NCI-H187 treated with DMSO at 0.1 percent for 48 hours (cell line): ENCODE measurements at regions not wholly inside any gene's neighbourhood (a gene's known extent, or its start where the extent isn't known, plus 50 kb on each side); places are given as distances from the start of the nearest gene placed in this dataset.
"Not testable (repeated sequence)": the region's sequence is repeated elsewhere in the genome, so short reads cannot be mapped to it uniquely, and the experiment has no call there.

Experiments
- DNase-seq: peaks from one replicate; lab custom pipeline; 2025; lab: John Stamatoyannopoulos, UW

DNA sequence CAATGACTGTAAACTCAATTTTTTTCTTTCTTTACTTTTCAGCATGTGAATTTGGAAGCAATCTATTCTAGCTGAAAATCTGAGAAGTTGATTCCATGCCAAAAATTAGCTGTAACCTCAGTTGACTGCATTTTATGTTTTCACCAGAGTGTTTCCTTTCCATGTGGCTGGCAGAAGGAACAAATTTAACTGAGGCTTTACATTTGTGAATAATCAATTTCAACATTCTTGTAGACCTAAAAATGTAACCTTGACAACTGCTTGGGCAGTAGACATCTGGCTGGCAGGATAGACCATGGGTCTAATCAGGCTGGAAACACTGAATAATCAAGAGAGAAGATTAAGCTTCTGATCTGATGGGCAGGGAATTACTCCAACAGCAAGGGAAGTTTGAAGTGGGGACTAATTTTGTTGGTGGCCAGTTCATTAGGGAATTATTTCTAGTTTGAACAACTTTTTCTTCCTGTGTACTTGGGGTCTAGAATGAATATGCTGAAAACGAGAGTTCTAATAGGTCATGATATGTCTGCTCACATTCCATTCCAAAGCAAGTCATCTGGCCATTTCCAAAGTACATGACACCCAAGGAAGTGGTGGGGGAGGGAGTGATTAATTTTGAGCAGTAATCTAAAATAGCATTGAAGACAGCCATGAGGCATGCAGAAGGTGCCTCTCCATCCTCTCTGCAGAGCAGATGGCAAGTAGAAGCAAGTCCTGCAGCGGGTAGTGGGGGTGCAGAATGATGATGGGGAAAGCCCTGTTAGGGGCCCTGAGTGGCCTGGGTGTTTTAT, 68.2 kb downstream of the ATP23 start:
- DNase-seq = no peak

DNA sequence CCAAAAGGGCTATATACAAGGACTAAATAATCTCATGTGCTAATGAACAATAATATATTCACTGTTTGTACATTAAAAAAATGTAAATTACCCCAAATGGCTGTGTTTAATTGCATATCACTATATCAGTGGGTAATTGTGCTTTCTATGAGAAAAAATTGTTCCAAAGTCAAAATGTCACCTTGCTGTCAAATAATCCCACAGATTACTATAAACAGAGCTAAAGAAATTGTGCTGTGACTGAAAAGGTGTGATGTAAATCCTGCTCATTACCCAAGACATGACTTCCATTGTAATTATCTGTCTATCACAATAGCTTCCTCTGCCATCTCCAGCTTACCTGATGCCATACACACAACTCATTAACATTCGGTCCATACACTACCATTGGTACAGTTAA, 70.3 kb downstream of the ATP23 start:
- no peak for DNase-seq

DNA sequence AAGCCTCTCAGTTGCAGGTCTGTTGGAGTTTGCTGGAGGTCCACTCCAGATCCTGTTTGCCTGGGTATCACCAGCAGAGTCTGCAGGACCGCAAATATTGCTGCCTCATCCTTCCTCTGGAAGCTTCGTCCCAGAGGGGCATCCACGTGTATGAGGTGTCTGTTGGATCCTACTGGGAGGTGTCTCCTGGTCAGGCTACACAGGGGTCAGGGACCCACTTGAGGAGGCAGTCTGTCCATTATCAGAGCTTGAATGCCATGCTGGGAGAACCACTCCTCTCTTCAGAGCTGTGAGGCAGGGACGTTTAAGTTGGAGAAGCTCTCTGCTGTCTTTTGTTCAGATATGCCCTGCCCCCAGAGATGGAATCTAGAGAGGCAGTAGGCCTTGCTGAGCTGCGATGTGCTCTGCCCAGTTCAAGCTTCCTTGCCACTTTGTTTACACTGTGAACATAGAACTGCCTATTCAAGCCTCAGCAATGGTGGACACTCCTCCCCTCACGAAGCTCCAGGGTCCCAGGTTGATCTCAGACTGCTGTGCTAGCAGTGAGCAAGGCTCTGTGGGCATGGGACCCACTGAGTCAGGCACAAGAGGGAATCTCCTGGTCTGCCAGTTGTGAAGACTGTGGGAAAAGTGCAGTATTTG, 81.1 kb downstream of the ATP23 start:
- not testable (repeated sequence) for DNase-seq

DNA sequence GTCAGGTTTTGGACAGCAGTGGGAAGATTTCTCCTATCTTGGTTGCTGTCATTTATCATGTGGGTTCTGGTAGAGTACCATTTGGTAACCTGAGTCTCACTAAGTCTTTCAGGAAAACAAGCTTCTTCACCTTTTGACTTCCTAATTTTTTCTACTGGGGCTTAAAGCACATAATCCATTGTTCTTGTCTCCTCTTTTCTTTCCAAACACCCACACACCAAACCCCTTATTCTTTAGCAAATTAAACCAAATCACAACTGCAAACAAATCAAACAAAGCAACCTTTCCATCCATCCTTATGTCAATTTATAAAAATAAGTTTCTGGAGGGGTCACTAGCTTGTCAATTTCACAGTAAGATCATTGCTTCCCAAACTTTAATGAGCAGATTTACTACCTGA, 84.1 kb downstream of the ATP23 start:
- no peak for DNase-seq

DNA sequence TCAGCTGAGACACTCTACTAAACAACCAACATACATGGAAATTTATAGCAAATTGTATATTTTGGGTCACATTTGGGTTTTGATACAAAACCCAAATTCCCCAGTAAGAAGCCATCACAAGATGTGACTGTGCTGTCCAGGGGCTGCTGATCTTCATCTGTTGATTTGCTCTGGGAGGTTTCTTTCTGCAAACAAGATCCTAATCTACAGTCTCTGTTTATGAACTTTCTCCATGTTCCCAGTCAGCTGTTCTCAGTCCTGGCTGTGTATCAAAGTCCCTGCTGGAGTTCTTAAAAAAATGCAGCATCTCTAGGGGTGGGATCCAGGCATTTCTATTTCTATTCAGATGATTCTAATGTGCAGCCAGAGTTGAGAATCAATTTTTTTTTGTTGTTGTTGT, 85.1 kb downstream of the ATP23 start:
- DNase-seq = no peak

DNA sequence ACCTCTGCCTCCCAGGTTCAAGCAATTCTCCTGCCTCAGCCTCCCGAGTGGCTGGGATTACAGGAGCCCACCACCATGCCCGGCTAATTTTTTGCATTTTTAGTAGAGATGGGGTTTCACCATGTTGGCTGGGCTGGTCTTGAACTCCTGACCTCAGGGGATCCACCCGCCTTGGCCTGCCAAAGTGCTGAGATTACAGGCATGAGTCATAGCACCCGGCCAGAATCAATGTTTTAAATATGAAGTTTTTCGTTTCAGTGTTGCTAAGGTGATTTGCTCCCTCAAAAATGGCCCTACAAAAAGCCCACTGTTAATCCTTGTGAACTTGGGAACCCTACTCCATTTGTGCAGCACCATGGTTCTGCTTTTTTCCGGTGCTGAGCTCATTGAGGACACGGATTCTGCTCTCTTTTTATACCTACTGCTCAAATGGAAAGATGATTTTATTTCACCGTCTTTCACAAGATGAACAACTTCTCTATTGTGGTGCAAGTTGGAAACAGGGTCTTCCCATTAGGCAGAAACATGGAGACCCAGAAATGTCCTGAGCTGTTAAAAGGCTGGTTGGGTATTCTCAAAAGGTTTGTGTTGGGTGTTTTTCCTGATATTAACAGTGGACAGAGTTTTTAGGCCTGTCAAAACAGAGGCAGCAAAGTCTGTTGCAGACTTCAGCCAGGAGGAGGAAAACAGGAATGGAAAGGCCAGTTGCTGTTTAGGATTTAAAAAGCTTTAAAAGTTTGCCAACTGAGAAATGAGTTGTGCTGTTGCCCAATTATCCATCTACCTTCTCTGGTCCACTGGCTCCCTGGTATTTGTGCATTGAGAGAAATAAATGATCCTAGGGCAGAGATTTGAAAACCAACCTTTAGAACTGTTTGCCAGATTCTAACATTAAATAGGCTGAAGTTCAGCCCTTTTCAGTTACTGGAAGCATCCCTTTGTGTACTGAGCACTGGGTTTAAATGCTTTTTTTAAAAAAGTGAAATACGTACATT, 85.8 kb downstream of the ATP23 start:
- DNase-seq = no peak

DNA sequence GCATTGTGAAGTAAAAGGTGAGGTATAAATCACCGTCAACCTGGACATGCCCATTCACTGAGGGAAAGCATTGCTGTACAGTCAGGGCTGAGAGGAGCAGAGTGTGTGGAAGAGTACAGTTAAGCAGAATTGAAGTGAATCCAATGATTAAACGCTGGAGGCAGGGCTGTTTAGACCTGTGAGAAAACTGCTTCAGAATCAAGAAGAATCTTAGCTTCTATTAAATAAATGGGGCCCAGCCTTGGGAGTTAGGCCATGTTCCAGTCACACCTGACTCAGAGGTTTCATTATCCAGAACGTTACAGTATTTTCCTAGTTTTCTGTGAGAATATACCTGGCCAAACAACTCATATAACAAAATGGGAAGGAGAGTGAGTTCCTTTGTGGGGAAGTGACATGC, 86.9 kb downstream of the ATP23 start:
- DNase-seq = no peak

DNA sequence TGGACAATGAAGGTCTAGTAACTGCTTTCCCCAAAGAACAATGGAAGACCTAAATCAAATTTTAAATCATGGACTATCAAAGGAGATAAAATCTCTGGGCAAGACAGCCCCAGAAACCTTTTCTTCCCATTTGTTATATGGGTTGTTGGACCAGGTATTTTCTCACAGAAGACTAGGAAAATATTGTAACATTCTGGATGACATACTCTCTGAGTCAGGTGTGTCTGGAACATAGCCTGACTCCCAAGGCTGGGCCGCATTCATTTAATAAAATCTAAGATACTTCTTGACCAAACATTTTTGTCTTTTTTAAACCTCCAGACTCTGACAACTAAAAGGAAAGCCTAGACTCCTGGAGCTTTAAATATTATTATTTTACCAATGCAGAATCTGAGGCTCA, 87.9 kb downstream of the ATP23 start:
- DNase-seq = no peak

DNA sequence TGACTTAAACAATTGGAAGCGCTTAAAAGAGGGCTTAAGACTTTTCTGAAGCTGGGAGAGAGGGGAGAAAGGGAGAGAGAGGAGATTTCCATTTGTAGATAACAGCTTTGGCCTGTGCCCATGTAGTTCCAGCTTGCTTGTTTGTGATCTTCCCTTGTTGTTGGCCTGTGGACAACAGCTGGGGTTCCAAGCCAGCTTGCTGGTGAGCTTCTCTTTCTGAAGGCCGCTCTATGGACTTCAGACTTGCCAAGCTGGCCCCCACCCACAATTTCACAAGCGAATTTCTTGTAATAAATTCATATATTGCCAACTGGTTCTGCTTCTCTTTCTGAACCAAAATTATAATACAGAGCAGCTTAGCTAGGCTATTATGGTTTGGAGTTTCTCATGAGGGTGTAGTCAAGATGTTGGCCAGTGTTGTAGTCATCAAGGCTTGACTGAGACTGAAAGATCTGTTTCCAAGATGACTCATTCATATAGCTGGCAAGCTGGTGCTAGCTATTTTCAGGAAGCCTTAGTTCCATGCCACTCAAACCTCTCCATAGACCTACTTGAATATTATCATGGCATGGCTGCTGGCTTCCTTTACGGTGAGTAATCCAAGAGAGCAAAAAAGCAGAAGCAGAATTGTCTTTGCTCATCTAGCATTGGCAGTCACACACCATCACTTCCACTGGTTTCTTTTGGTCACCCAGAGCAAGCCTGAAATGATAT, 89.4 kb downstream of the ATP23 start:
- DNase-seq = no peak

DNA sequence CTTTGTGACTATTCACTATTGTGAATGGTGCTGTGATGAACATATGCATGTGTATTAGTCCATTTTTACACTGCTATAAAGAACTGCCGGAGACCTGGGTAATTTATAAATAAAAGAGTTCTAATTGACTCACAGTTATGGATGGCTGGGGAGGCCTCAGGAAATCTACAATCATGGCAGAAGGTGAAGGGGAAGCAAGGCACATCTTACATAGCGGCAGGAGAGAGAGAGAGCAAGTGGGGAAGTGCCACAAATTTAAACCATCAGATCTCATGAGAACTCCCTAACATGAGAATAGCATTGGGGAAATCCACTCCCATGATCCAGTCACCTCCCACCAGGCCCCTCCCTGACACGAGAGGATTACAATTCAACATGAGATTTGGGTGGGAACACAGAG, 90.8 kb downstream of the ATP23 start:
- DNase-seq = no peak

DNA sequence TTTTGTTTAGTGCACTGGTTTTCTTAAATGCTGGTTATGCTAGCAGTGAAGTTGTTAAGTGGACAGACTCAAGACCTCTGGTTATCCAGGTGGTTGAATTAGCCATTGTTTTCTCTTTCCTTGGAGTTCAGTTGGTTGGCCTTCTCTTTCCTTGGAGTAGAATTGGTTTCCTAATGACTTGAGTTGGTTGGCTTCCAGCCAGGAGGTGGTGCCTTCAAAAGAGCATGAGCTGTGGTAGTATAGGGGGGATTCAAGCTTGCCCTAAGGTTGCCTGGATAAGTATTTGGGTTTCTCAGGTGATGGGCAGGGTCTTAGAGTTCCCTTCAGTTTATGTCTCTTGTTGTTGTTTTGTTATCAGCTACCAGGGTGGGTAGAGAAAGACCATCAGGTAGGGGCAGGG, 92.5 kb downstream of the ATP23 start:
- DNase-seq = no peak

DNA sequence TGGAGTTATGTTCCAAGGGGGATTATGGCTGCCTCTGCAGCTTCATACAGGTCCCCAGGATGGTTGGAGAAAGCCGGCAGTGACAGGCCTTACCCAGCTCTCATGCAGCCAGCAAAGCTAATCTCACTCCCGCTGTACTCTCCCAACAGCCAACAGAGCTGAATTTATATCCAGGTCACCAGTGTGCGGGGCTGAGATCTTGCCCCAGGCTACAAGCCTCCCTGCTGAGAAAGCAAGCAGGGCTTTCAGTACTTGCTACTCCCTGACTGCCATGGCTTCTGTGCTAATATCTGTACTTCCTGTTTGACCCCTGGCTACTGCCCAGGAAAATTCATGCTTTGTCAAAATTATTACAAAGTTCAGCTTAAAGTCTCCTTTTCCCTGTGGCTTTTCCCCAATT, 92.9 kb downstream of the ATP23 start:
- no peak for DNase-seq

DNA sequence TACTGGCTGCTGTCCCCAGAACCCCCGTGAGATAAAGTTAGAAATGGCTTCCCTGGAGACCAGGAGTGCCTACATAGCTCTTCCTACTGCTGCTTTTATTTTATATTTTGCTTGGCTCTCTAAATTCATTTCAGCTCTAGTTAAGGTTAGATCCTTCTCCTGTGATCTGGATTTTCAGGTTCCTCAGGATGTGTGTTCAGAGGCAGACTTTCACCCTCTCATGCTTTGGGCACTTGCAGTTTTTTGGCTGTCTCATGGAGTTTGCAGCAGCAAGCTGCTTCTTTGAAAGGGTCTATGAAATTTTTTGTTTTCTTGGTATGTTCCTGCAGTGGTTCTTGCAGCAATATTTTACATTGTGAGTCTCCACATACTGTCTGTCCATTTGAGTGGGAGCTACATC, 93.3 kb downstream of the ATP23 start:
- DNase-seq = no peak

DNA sequence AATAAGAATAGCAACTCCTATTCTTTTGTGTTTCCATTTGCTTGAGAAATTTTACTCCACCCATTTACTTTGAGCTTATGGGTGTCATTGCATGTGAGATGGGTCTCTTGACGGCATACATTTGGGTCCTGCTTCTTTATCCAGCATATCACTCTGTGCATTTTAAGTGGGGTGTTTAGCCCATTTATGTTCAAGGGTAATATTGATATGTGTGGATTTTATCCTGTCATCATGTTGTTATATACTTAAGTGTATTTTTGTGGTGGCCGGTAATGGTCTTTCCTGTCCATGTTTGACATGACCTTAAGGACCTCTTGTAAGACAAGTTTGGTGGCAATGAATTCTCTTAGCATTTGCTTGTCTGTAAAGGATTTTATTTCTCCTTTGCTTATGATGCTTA, 100.1 kb downstream of the ATP23 start:
- DNase-seq = no peak

DNA sequence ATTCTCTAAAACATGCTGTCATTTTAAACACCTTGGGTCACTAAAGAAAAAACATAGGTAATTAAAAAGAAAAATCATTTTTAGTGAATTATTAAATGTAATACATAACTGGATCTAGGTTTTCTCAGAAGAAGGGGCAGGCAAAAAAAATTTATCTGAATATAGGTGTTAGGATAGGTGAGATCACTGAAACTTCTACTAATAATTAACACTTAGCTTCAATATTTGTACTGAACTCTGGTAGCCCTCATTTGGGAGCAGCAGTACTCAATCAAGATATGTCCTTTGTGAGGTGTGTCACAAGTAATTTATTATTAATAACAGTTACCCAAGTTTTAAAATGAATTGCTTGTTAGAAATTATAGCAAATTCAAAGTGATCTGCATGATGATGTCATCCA, 103.6 kb downstream of the ATP23 start:
- no peak for DNase-seq

DNA sequence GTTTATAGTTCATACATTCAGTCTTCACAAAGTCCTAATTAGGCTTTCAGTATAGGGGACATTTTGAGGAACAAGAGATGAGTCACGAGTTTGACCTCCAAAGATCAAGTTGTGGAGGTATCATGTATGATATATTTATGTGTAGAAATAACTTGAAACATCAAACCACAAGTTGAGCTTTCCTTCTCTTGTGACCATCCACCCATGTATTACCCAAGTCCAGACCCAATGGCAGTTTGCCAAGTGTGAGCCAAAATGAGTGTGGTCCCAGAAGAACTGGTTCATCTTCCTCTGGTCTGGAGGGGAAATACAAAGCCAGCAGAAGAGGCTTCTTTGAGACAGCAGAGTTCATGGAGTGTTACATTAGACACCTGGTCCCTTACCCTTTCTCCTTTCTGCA, 104.9 kb downstream of the ATP23 start:
- DNase-seq = no peak

DNA sequence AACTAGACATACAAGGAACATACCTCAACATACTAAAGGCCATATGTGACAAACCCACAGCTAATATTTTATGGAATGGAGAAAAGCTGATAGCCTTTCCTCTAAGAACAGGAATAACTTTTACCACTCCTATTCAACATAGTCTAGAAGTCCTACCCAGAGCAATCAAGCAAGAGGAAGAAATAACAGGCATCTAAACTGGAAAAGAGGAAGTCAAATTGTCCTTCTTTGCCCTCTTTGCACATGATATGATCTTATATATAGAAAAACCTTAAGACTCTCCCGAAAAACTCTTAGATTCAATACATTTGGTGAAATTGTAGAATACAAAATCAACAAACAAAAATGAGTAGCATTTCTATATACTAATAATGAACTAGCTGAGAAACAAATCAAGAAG, 110.0 kb downstream of the ATP23 start:
- no peak for DNase-seq

DNA sequence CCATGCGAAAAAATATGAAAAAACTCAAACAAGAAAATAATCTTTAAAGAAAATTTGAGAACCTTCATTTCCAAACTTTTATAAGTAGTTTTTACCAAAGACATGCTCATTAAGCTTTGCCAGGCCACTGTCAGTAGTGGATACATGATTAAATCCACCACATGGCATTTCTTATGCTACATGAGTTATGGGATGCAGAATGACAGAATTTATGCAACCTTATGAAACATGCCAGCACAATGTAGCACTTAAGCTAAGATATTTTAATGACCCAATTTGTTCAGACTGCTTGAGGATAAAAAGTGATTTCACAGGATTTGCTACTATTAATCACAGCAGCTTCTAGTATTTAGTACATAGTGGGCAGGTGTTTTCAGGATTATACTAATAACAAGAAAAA, 123.3 kb downstream of the ATP23 start:
- no peak for DNase-seq

DNA sequence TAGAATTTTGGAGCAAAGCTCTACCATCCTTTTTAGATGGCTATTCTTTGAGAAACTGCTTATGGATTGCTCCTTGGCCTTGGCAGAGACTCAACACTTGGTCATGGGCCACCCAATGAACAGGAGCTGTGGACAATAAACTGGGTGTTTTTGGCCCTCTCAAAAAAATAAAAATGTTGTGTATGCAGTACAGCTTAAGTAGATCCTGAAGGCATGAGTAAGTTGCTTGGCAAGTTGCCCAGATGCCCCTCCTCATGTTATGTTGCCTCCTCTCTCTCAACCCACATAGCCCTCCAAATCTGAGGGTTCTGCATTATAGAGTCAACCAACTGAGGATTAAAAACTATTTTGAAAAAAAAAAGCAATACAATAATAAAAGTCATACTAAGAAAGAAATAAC, 124.9 kb downstream of the ATP23 start:
- DNase-seq = no peak

DNA sequence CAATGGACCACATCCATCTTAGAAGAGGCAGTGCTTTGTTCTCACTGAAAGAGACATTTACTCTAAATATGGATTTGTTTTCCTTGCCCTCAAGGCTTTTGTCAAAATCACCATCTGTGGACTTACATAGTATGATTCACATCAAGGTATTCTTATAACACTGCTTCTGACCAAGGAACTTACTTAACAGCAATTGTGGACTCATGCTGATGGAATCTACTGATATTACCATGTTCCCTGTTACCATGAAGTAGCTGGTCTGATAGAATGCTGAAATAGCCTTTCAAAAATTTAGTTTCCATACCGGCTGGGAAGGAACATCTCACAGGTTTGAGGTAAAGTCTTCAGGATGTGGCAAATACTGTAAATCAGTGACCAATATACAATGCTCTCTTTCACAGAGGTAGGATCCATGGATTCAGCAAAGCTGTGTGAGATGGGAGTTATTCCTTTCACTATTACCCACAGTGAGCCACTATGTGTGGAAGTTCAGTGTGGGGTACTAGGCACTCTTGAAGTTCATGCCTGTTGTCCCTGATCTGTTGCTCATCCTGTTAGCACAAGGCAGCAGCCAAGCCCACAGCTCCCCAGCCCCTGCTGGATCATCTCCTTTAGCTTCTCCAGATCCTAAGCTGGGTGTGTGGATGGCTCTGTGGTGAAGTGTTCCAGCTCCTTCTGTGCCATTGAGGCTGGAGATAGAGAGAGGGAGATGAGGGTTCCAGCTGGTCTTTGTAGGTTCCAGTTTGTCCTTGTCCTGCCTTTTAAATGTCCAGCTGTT, 126.4 kb downstream of the ATP23 start:
- no peak for DNase-seq

DNA sequence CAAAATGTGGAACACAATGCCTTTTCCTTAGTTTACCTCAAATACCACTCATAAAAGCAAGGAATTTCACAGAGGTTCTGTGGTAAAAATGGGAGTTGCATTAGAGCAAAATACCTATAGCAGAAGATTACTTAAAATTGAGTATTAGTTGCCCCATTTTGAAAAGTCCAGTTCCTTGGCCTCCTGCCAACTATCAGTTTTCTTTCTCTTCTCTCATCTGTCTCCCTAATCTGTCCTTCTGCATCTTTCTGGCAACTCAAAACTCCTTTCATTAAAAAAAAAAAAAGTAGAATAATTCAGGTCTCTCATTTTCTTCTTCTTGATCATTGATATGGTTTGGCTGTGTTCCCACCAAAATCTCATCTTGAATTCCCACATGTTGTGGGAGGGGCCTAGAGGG, 127.3 kb downstream of the ATP23 start:
- DNase-seq = no peak
